ENCODE measurements at regions not wholly inside any gene's neighbourhood (a gene's known extent, or its start where the extent isn't known, plus 50 kb on each side); places are given as distances from the start of the nearest gene placed in this dataset.

DNA sequence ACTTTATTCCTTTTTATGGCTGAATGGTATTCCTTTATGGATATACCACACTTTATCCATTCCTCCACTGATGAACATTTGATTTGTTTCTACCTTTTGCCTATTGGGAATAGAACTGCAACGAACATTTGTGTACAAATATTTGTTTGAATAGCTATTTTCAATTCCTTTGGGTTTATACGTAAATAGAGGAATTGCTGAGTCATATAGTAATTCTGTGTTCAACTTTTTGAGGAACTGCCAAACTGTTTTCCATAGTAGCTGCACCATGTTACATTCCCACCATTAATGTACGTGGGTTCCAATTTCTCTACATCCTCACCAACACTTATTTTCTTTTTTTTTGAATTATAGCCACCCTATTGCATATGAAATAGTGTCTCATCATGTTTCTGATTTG lies 156.5 kb upstream of the ATP6AP2 start:
- Histone ChIP-seq H3K27me3 (ENCODE audit: low read depth, low read length) (no peaks in the 10 kb centered on the region), H3K27ac (ENCODE audit: low read length) (no peak overlapping the region), H3K4me1 (ENCODE audit: control insufficient read depth in 1 of 2, insufficient read depth in 2 of 2, low read length in 2 of 2) (no peaks in the 10 kb centered on the region), H3K4me3 (ENCODE audit: low read depth in 1 of 2, low read length in 2 of 2) (no peak overlapping the region), H3K36me3 (ENCODE audit: control insufficient read depth in 1 of 2, insufficient read depth in 2 of 2, low read length in 2 of 2) (no peaks in the 10 kb centered on the region), H3K9me3 (ENCODE audit: control insufficient read depth in 1 of 2, low read length in 2 of 2) (peaks cover 0 to 6% of the 10 kb centered on the region in 2 donors)

DNA sequence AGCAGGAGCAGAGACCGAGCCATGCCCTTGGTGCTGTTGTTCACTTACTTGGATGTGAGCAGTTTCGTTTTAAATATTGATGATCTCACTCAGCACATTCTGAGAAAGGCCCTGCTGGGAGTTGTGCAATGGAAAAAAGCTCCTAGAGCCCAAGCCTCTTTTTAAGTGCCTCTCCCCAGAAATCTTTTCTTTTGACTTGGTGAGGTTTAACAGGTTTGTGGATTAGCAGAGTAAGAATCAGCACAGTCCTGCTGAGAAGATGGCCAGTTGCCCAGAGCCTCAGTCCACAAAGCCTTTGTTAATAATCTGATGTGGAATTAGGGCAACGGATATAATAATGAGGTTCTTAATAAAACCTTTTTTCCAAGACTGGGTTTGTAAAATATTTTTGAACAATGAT lies 157.5 kb upstream of the ATP6AP2 start:
- no peaks in the 10 kb centered on the region for H3K27me3 ChIP-seq (ENCODE audit: low read depth, low read length)
- H3K4me3 ChIP-seq (ENCODE audit: low read depth in 1 of 2, low read length in 2 of 2) = no peak overlapping the region
- no peaks in the 10 kb centered on the region for H3K36me3 ChIP-seq (ENCODE audit: control insufficient read depth in 1 of 2, insufficient read depth in 2 of 2, low read length in 2 of 2)
- no peak overlapping the region for H3K27ac ChIP-seq (ENCODE audit: low read length)
- no peaks in the 10 kb centered on the region for H3K4me1 ChIP-seq (ENCODE audit: control insufficient read depth in 1 of 2, insufficient read depth in 2 of 2, low read length in 2 of 2)
- peaks cover 0 to 2% of the 10 kb centered on the region in 2 donors for H3K9me3 ChIP-seq (ENCODE audit: control insufficient read depth in 1 of 2, low read length in 2 of 2)

DNA sequence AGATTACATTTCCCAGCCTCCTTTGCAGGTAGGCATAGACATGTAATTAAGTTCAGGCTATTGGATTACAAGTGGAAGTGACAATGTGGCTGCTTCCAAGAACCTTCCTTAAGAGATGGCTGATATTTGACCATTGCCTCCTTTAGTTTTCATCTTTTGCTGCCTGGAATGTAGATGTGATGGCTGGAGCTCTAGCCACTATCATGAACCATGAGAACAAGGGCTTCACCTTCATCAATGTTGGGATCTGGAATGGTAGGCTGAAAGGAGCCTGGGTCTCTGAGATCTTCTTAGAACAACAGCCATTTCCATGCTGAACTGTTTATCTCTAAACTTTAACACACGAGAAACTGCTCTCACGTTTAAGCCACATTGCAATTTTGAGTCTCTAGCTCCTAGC lies 158.7 kb upstream of the ATP6AP2 start:
- Histone ChIP-seq H3K27ac (ENCODE audit: low read length) (no peak overlapping the region), H3K9me3 (ENCODE audit: control insufficient read depth in 1 of 2, low read length in 2 of 2) (peaks cover 0 to 2% of the 10 kb centered on the region in 2 donors), H3K4me1 (ENCODE audit: control insufficient read depth in 1 of 2, insufficient read depth in 2 of 2, low read length in 2 of 2) (no peaks in the 10 kb centered on the region), H3K36me3 (ENCODE audit: control insufficient read depth in 1 of 2, insufficient read depth in 2 of 2, low read length in 2 of 2) (no peaks in the 10 kb centered on the region), H3K4me3 (ENCODE audit: low read depth in 1 of 2, low read length in 2 of 2) (no peak overlapping the region), H3K27me3 (ENCODE audit: low read depth, low read length) (no peaks in the 10 kb centered on the region)

DNA sequence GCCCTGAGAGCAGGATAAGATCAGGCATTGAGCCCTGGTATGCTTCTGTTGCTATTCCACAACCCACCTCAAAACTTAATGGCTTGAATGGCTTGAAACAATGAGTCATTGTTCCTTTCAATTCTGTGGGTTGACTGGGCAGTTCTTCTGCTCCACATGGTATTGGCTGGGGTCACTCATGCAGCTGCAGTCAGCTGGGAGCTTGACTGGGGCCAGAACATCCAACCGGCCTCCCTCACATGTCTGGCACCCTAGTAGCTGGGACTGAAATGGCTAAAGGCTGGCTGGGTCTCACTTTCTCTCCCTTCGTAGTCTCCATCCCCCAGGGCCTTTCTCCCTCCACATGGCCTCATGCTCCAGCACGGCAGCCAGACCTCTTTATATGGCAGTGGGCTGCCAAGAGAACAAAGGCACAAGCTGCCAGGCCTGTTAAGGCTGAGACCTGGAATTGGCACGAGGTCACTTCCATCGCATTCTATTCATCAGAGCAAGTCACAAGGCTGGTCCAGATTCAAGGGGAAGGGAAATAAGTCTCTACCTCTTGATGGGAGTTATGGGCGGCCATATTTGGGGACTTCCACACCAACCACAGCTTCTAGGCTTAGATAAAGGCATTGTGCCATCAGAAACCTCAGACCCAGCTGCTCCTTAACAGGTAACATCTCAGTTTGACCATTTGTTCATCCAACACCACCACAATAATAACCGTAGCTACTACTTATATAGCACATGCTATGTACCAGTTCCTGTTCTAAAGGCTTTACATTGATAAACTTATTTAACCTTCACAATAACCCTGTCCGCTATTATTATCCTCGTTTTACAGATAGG lies 159.7 kb upstream of the ATP6AP2 start:
- no peaks in the 10 kb centered on the region for H3K4me1 ChIP-seq (ENCODE audit: control insufficient read depth in 1 of 2, insufficient read depth in 2 of 2, low read length in 2 of 2)
- H3K27me3 ChIP-seq (ENCODE audit: low read depth, low read length) = no peaks in the 10 kb centered on the region
- H3K36me3 ChIP-seq (ENCODE audit: control insufficient read depth in 1 of 2, insufficient read depth in 2 of 2, low read length in 2 of 2) = no peaks in the 10 kb centered on the region
- no peak overlapping the region for H3K4me3 ChIP-seq (ENCODE audit: low read depth in 1 of 2, low read length in 2 of 2)
- H3K9me3 ChIP-seq (ENCODE audit: control insufficient read depth in 1 of 2, low read length in 2 of 2) = peaks cover 0 to 2% of the 10 kb centered on the region in 2 donors
- no peak overlapping the region for H3K27ac ChIP-seq (ENCODE audit: low read length)

DNA sequence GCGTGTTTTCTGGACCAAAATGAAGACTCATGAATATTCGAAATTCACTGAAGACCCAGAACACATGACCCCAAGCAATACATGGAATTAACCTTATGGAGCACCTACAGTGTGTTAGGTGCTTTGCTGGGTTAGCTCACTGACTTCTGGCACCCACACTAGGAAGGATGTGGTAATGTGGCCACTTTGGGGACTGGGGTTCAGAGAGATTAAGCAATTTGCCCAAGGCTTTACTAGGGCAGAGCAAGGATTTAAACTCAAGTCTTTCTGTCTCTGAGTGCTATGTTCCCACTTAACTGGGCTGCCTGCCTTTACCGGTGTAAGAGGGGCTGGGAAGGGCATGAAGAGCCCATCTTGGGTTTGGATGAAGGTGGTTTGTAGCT lies 162.0 kb upstream of the ATP6AP2 start:
- Histone ChIP-seq H3K4me3 (ENCODE audit: low read depth in 1 of 2, low read length in 2 of 2) (no peak overlapping the region), H3K27me3 (ENCODE audit: low read depth, low read length) (no peaks in the 10 kb centered on the region), H3K4me1 (ENCODE audit: control insufficient read depth in 1 of 2, insufficient read depth in 2 of 2, low read length in 2 of 2) (no peaks in the 10 kb centered on the region), H3K9me3 (ENCODE audit: control insufficient read depth in 1 of 2, low read length in 2 of 2) (peaks cover 0 to 2% of the 10 kb centered on the region in 2 donors), H3K36me3 (ENCODE audit: control insufficient read depth in 1 of 2, insufficient read depth in 2 of 2, low read length in 2 of 2) (no peaks in the 10 kb centered on the region), H3K27ac (ENCODE audit: low read length) (no peak overlapping the region)

DNA sequence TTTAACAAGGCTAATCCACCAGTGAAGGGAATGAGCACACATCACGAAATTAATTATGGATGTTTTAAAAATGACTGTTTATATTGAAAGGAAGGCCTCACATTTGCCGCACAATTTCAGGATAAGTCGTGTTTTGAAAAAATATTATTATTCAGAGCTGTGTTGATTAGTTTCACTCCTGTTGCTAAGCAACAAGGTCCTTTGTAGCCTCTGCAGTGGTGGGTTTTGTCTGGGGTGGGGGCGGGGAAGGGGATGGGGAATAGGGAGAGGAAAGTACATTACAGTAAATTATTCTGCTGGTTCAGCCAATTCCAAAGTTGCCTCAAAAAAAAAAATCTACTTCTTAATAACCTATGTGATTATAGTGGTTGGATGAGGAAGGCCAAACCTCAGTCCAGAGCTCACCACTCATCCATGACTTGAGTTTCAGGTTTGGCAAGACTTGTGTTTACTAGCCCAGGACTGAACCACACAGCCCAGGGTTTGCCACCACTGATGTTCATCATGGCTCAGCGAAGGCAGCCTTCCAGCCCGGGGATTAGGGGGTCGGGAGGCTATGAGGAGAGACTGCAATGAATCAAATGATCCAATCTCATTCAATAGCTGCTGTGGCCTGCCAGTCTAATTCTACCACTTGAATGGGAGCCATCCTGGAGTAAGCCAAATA lies 162.5 kb upstream of the ATP6AP2 start:
- no peak overlapping the region for H3K27ac ChIP-seq (ENCODE audit: low read length)
- H3K9me3 ChIP-seq (ENCODE audit: control insufficient read depth in 1 of 2, low read length in 2 of 2) = no peaks in the 10 kb centered on the region
- no peak overlapping the region for H3K4me3 ChIP-seq (ENCODE audit: low read depth in 1 of 2, low read length in 2 of 2)
- no peaks in the 10 kb centered on the region for H3K4me1 ChIP-seq (ENCODE audit: control insufficient read depth in 1 of 2, insufficient read depth in 2 of 2, low read length in 2 of 2)
- no peaks in the 10 kb centered on the region for H3K27me3 ChIP-seq (ENCODE audit: low read depth, low read length)
- no peaks in the 10 kb centered on the region for H3K36me3 ChIP-seq (ENCODE audit: control insufficient read depth in 1 of 2, insufficient read depth in 2 of 2, low read length in 2 of 2)

DNA sequence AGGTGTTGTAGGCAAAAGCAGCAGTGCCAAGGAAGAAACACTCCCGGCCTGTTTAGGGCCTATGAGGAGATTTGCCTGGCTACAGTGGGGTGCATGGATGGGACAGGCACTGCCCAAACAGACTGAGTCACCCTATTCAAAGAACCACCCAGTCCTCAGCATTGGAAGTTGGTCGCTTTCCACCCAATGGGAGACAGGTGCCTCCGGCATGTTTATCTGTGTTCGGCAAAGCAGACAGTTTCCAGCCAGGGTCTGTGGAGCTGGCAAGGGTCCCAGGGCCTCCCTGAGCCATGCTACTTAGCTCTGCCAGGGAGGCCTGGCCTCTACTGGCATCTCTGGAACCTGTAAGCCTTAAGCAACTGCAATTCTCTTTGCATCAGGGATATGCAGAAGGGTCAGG lies 165.1 kb upstream of the ATP6AP2 start:
- H3K9me3 ChIP-seq (ENCODE audit: control insufficient read depth in 1 of 2, low read length in 2 of 2) = no peaks in the 10 kb centered on the region
- no peaks in the 10 kb centered on the region for H3K4me1 ChIP-seq (ENCODE audit: control insufficient read depth in 1 of 2, insufficient read depth in 2 of 2, low read length in 2 of 2)
- H3K36me3 ChIP-seq (ENCODE audit: control insufficient read depth in 1 of 2, insufficient read depth in 2 of 2, low read length in 2 of 2) = no peaks in the 10 kb centered on the region
- H3K27ac ChIP-seq (ENCODE audit: low read length) = no peak overlapping the region
- no peaks in the 10 kb centered on the region for H3K27me3 ChIP-seq (ENCODE audit: low read depth, low read length)
- H3K4me3 ChIP-seq (ENCODE audit: low read depth in 1 of 2, low read length in 2 of 2) = no peak overlapping the region

DNA sequence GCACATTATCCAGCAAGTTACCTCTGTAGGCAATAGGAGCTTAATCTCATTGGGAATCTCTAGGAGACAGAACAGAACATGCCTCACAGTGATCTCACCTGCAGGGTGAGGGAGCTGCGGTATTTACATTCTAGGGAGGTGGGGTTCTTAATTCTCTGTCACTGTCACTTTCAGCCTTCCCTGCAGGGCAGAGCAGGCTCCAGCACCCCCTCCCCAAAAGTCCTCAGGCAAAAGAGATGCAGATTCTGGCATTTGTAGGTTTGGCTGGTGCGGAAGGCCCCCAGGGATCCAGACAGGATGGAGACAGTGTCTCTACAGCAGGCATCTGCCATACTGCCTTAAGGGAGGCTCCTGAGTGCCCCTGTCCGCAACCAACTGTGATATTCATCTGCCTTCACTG lies 166.4 kb upstream of the ATP6AP2 start:
- H3K27ac ChIP-seq (ENCODE audit: low read length) = no peak overlapping the region
- H3K4me1 ChIP-seq (ENCODE audit: control insufficient read depth in 1 of 2, insufficient read depth in 2 of 2, low read length in 2 of 2) = no peaks in the 10 kb centered on the region
- no peaks in the 10 kb centered on the region for H3K27me3 ChIP-seq (ENCODE audit: low read depth, low read length)
- H3K4me3 ChIP-seq (ENCODE audit: low read depth in 1 of 2, low read length in 2 of 2) = no peak overlapping the region
- H3K36me3 ChIP-seq (ENCODE audit: control insufficient read depth in 1 of 2, insufficient read depth in 2 of 2, low read length in 2 of 2) = no peaks in the 10 kb centered on the region
- no peaks in the 10 kb centered on the region for H3K9me3 ChIP-seq (ENCODE audit: control insufficient read depth in 1 of 2, low read length in 2 of 2)

DNA sequence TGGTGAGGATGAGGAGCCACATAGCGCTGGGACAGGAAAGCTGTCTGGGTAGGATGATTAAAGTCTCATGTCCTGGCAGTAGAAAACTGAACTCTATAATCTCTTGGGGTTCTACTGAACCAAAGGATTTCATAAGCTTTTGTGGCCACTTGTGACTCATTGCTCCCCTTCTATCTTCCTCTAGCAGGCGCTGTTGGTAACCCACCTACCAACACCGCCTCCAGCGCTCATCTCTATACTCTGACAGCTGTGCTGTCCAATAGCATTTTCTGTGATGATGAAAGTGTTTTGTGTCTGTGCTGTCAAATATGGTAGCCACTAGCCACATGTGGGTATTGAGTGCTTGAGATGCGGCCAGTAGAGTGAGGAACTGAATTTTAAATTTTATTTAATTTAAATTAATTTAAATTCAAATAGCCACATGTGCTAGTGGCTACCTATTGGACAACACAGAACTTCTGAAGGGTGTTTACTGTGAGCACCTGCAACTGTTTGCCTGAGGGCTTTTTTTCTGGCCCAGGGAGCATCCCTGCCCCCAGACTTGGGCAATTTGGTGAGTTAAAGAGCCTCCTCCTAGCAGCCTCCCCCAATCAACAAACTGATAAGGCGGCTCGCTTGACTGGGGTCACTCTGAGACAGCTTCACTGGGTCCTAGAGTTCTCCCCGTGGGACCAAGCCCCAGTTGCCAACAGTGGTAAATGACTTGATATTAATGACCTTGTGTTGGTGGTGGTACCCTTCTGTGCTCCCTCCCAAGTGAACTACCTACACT lies 169.2 kb upstream of the ATP6AP2 start:
- H3K27me3 ChIP-seq (ENCODE audit: low read depth, low read length) = no peaks in the 10 kb centered on the region
- no peaks in the 10 kb centered on the region for H3K36me3 ChIP-seq (ENCODE audit: control insufficient read depth in 1 of 2, insufficient read depth in 2 of 2, low read length in 2 of 2)
- H3K9me3 ChIP-seq (ENCODE audit: control insufficient read depth in 1 of 2, low read length in 2 of 2) = peaks cover 0 to 4% of the 10 kb centered on the region in 2 donors
- H3K4me3 ChIP-seq (ENCODE audit: low read depth in 1 of 2, low read length in 2 of 2) = no peak overlapping the region
- H3K4me1 ChIP-seq (ENCODE audit: control insufficient read depth in 1 of 2, insufficient read depth in 2 of 2, low read length in 2 of 2) = no peaks in the 10 kb centered on the region
- H3K27ac ChIP-seq (ENCODE audit: low read length) = no peak overlapping the region

DNA sequence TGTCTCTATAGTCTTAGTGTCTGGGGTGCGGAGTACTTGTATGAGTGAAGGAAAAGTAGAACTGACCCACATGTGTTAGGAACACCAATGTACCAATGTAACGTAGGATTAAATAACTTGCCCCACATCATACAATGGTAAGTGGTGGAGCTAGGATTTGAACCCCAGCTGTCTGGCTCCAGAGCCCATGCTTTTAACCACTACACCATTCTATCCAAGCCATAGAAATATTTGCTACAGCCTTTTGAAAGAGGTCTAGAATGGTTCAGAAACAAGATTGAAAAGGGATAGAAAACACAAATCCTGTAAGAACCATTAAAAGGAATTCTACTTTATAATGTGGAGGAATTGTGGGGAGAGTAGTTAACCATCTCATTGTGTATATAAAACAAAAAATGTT lies 169.9 kb upstream of the ATP6AP2 start:
- Histone ChIP-seq H3K4me3 (ENCODE audit: low read depth in 1 of 2, low read length in 2 of 2) (no peak overlapping the region), H3K27ac (ENCODE audit: low read length) (no peak overlapping the region), H3K27me3 (ENCODE audit: low read depth, low read length) (no peaks in the 10 kb centered on the region), H3K4me1 (ENCODE audit: control insufficient read depth in 1 of 2, insufficient read depth in 2 of 2, low read length in 2 of 2) (no peaks in the 10 kb centered on the region), H3K36me3 (ENCODE audit: control insufficient read depth in 1 of 2, insufficient read depth in 2 of 2, low read length in 2 of 2) (no peaks in the 10 kb centered on the region), H3K9me3 (ENCODE audit: control insufficient read depth in 1 of 2, low read length in 2 of 2) (peaks cover 0 to 4% of the 10 kb centered on the region in 2 donors)

DNA sequence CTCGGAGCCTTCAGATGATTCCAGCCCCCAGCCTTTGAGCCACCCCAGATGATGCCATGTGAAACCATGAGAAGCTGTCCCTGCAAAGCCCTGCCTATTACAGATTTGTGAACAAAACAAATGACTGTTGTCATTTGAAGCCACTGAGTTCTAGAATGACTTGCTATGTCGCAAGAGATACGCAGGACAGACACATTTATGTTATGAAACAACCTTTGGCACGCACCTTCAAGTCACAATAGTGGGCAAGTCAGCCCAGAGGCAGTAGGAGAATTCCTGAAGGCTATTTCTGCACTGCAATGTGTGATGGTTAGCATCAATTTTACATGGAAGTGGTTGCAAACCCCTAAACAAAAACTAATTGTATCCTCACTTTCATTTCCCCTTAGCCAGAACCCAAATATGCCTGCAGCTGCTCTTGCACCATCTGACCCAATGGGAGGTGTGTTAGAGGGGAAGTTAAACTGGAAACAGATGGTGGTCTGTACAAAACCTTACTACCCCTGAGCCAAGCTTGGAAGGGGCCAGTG lies 174.4 kb upstream of the ATP6AP2 start:
- H3K36me3 ChIP-seq (ENCODE audit: control insufficient read depth in 1 of 2, insufficient read depth in 2 of 2, low read length in 2 of 2) = no peaks in the 10 kb centered on the region
- H3K9me3 ChIP-seq (ENCODE audit: control insufficient read depth in 1 of 2, low read length in 2 of 2) = peaks cover 0 to 4% of the 10 kb centered on the region in 2 donors
- H3K4me1 ChIP-seq (ENCODE audit: control insufficient read depth in 1 of 2, insufficient read depth in 2 of 2, low read length in 2 of 2) = peaks cover 0 to 10% of the 10 kb centered on the region in 2 donors
- no peak overlapping the region for H3K4me3 ChIP-seq (ENCODE audit: low read depth in 1 of 2, low read length in 2 of 2)
- no peak overlapping the region for H3K27ac ChIP-seq (ENCODE audit: low read length)
- no peaks in the 10 kb centered on the region for H3K27me3 ChIP-seq (ENCODE audit: low read depth, low read length)

Measured in muscle layer of duodenum (tissue), 2 donors.